Right lobe of liver (tissue), 6 donors: ENCODE measurements at regions not wholly inside any gene's neighbourhood (a gene's known extent, or its start where the extent isn't known, plus 50 kb on each side); places are given as distances from the start of the nearest gene placed in this dataset.

Source experiments
- ATAC-seq, 4 donors: fragments of 200-7000 bp; cut with Tn5 transposase; one replicate each; pipeline ENCODE4 v1.9.1; 2020; ENCODE audit warnings: mild to moderate bottlenecking in 4 of 4, moderate library complexity in 4 of 4
- DNase-seq, 3 donors: peaks; one replicate each; pipeline ENCODE4 v3.0.0-alpha.2; 2020
- H3K27ac ChIP-seq, 3 donors: fragments of 200-600 bp; one replicate each; pipeline ENCODE4 v1.8.0; 2022
- H3K27me3 ChIP-seq, 2 donors: fragments of 200-600 bp; one replicate each; pipeline ENCODE4 v1.8.0; 2022
- H3K36me3 ChIP-seq, 4 donors: fragments of 200-600 bp; sonication (generic) in 1 of 4; one replicate each; pipeline versions ENCODE4 v1.5.1 to v1.8.0; 2017 to 2022; ENCODE audit warnings: control low read depth in 1 of 4
- H3K4me1 ChIP-seq, 4 donors: fragments of 200-600 bp; sonication (generic) in 1 of 4; one replicate each; pipeline versions ENCODE4 v1.5.1 to v1.8.0; 2017 to 2022; ENCODE audit warnings: control low read depth in 1 of 4
- H3K4me3 ChIP-seq, 3 donors: fragments of 200-600 bp; one replicate each; pipeline ENCODE4 v1.8.0; 2022
- H3K9me3 ChIP-seq, 4 donors: fragments of 200-600 bp; sonication (generic) in 1 of 4; one replicate each; pipeline versions ENCODE4 v1.5.1 to v1.8.0; 2017 to 2022; ENCODE audit warnings: control low read depth in 1 of 4
- CTCF ChIP-seq, 4 donors: fragments of 200-600 bp in 3 of 4; fragments of 450-650 bp in 1 of 4; IDR thresholded peaks; one replicate each; pipeline versions ENCODE4 v1.5.1 to v1.8.0; 2016 to 2022; ENCODE audit warnings: antibody characterized with exemption in 4 of 4, mild to moderate bottlenecking in 2 of 4
- POLR2A ChIP-seq: fragments of 450-650 bp; IDR thresholded peaks from one replicate; pipeline ENCODE4 v1.6.1; 2017; ENCODE audit warnings: antibody characterized with exemption, mild to moderate bottlenecking
- WGBS: methylation state at CpG from one replicate; pipeline ENCODE4 v1.1.6; 2018; ENCODE audit warnings: low coverage, low lambda C conversion rate; ENCODE audit not compliant: insufficient coverage; ENCODE audit errors: missing lambda C conversion rate; 5-methylcytosine and 5-hydroxymethylcytosine counted together
- intact Hi-C, 2 donors: fragments of 100-400 bp; cut with DNase I; formaldehyde crosslinking; loops; one replicate each; pipeline versions ENCODE4 v1.11.2 to v1.14.1; 2022
- donor health status: DM: no; HTN: yes; CAD: no.
- donor health status: DM: no; HTN: no; CAD: no.
- donor health status: DM: no; HTN: no; CAD: no.
- donor health status: DM: no; HTN: yes; CAD: no.
- donor health status: DM: no; HTN: yes; CAD: no.

- WGBS, result 45% methylated on average over 1 of the region's 1 CpG
- Histone ChIP-seq H3K9me3 (no peaks in the 10 kb centered on the region), H3K4me3 (no peak overlapping the region), H3K27me3 (no peaks in the 10 kb centered on the region), H3K4me1 (no peaks in the 10 kb centered on the region), H3K36me3 (no peaks in the 10 kb centered on the region), H3K27ac (no peak overlapping the region)
- TF ChIP-seq CTCF (IDR thresholded peaks at IDR 0.05) (no peak), POLR2A (no peak)
- intact Hi-C loops, result no loop called here
- DNase-seq (no peak), ATAC-seq (no peak)
Measured at GRCh38 chr6:113281431-113281830, 575.7 kb upstream of the MARCKS start.

- no peaks in the 10 kb centered on the region for H3K27me3 ChIP-seq
- intact Hi-C loops, result no loop called here
- no peaks in the 10 kb centered on the region for H3K36me3 ChIP-seq
- no peaks in the 10 kb centered on the region for H3K9me3 ChIP-seq
- H3K27ac ChIP-seq, result no peak overlapping the region
- 45% methylated on average over 2 of the region's 2 CpGs for WGBS
- H3K4me3 ChIP-seq, result no peak overlapping the region
- no peak for TF ChIP-seq POLR2A
- no peak for TF ChIP-seq CTCF (IDR thresholded peaks at IDR 0.05)
- DNase-seq, result no peak
- no peak for ATAC-seq
- H3K4me1 ChIP-seq, result no peaks in the 10 kb centered on the region
Measured at GRCh38 chr6:113287396-113287795, 569.7 kb upstream of the MARCKS start.

- H3K4me3 ChIP-seq, result no peak overlapping the region
- no peak for ATAC-seq
- no peaks in the 10 kb centered on the region for H3K27me3 ChIP-seq
- H3K9me3 ChIP-seq, result no peaks in the 10 kb centered on the region
- no peaks in the 10 kb centered on the region for H3K36me3 ChIP-seq
- DNase-seq, result no peak
- intact Hi-C loops, result no loop called here
- no peak overlapping the region for H3K27ac ChIP-seq
- H3K4me1 ChIP-seq, result no peaks in the 10 kb centered on the region
- TF ChIP-seq CTCF (IDR thresholded peaks at IDR 0.05) (no peak), POLR2A (no peak)
- WGBS, result 73% methylated on average over 1 of the region's 1 CpG
Measured at GRCh38 chr6:113288409-113288808, 568.7 kb upstream of the MARCKS start.

- DNase-seq (no peak), ATAC-seq (no peak)
- intact Hi-C loops, result no loop called here
- no peak for TF ChIP-seq CTCF (IDR thresholded peaks at IDR 0.05)
- TF ChIP-seq POLR2A, result no peak
- Histone ChIP-seq H3K9me3 (no peaks in the 10 kb centered on the region), H3K4me3 (no peak overlapping the region), H3K36me3 (no peaks in the 10 kb centered on the region), H3K27me3 (no peaks in the 10 kb centered on the region), H3K27ac (no peak overlapping the region), H3K4me1 (no peaks in the 10 kb centered on the region)
- WGBS, result 68% methylated on average over 6 of the region's 6 CpGs
Measured at GRCh38 chr6:113289166-113289565, 568.0 kb upstream of the MARCKS start.

- no peaks in the 10 kb centered on the region for H3K4me1 ChIP-seq
- ATAC-seq (no peak), DNase-seq (no peak)
- H3K4me3 ChIP-seq, result no peak overlapping the region
- H3K27me3 ChIP-seq, result no peaks in the 10 kb centered on the region
- no peaks in the 10 kb centered on the region for H3K36me3 ChIP-seq
- TF ChIP-seq POLR2A (no peak), CTCF (IDR thresholded peaks at IDR 0.05) (no peak)
- no peak overlapping the region for H3K27ac ChIP-seq
- intact Hi-C loops, result no loop called here
- WGBS, result 64% methylated on average over 1 of the region's 1 CpG
- H3K9me3 ChIP-seq, result no peaks in the 10 kb centered on the region
Measured at GRCh38 chr6:113290684-113291083, 566.5 kb upstream of the MARCKS start.
